HEK293 (cell line): ENCODE measurements at regions not wholly inside any gene's neighbourhood (a gene's known extent, or its start where the extent isn't known, plus 50 kb on each side); places are given as distances from the start of the nearest gene placed in this dataset.

Experiments
- CTCF ChIA-PET: fragments of 350-600 bp; formaldehyde crosslinking; extraction: SDS; loops from one replicate; lab custom pipeline; 2021; ENCODE audit warnings: antibody characterized with exemption; lab: Yijun Ruan, JAX
- POLR2A ChIA-PET: fragments of 300-600 bp; formaldehyde crosslinking; extraction: SDS; loops from one replicate; lab custom pipeline; 2020; ENCODE audit warnings: antibody characterized with exemption, inconsistent platforms; lab: Yijun Ruan, JAX
- H3K27ac ChIP-seq: fragments of 200-500 bp; sonication (Bioruptor generic); 2 replicates; pipeline ENCODE4 v1.5.1; 2014; ENCODE audit warnings: low read depth, low read length, control low read depth, inconsistent platforms; ENCODE audit errors: extremely low read depth
- H3K36me3 ChIP-seq, 2 experiments: fragments of 200-500 bp in 1 of 2; sonication (Bioruptor generic) in 1 of 2; 1 replicate in 1 of 2; 2 replicates in 1 of 2; pipeline ENCODE4 v1.5.1; 2014 to 2017; ENCODE audit warnings: inconsistent platforms in 2 of 2, low read length in 2 of 2; ENCODE audit not compliant: control insufficient read depth in 2 of 2, insufficient read depth in 1 of 2
- H3K4me1 ChIP-seq: fragments of 200-500 bp; sonication (Bioruptor generic); 2 replicates; pipeline ENCODE4 v1.5.1; 2014; ENCODE audit warnings: mild to moderate bottlenecking, low read length, inconsistent platforms; ENCODE audit not compliant: control insufficient read depth, insufficient read depth
- H3K4me3 ChIP-seq: 2 replicates; pipeline ENCODE4 v1.5.1; 2011; ENCODE audit warnings: low read depth, mild to moderate bottlenecking, control low read depth, low read length, moderate library complexity
- H3K9me3 ChIP-seq: fragments of 200-500 bp; sonication (Bioruptor generic); 2 replicates; pipeline ENCODE4 v1.5.1; 2014; ENCODE audit warnings: low read depth, low read length, inconsistent platforms; ENCODE audit not compliant: control insufficient read depth, insufficient read depth
- ELK4 ChIP-seq: IDR thresholded peaks from 2 replicates; pipeline ENCODE4 v1.6.1; 2011; ENCODE audit warnings: mild to moderate bottlenecking, low read depth, low read length, borderline replicate concordance
- INSM2 ChIP-seq: fragments of 450-650 bp; formaldehyde crosslinking; IDR thresholded peaks from 2 replicates; pipeline ENCODE4 v1.5.1; 2016; ENCODE audit warnings: missing biosample characterization, missing genetic modification characterization
- SALL2 ChIP-seq: fragments of 450-650 bp; formaldehyde crosslinking; IDR thresholded peaks from 2 replicates; pipeline ENCODE4 v1.5.0; 2017; ENCODE audit warnings: missing biosample characterization, mild to moderate bottlenecking, missing genetic modification characterization, borderline replicate concordance
- ZFP3 ChIP-seq: fragments of 450-650 bp; formaldehyde crosslinking; IDR thresholded peaks from 2 replicates; pipeline ENCODE4 v1.5.1; 2016; ENCODE audit warnings: low read depth, missing biosample characterization, missing genetic modification characterization
- ZFP41 ChIP-seq: fragments of 450-650 bp; formaldehyde crosslinking; IDR thresholded peaks from 2 replicates; pipeline ENCODE4 v1.5.1; 2016; ENCODE audit warnings: missing biosample characterization, missing genetic modification characterization, borderline replicate concordance
- ZNF175 ChIP-seq: fragments of 450-650 bp; formaldehyde crosslinking; IDR thresholded peaks from 2 replicates; pipeline ENCODE4 v1.5.1; 2016; ENCODE audit warnings: missing biosample characterization, missing genetic modification characterization
- ZNF202 ChIP-seq: fragments of 450-650 bp; formaldehyde crosslinking; IDR thresholded peaks from 2 replicates; pipeline ENCODE4 v1.5.1; 2016; ENCODE audit warnings: missing biosample characterization, missing genetic modification characterization, borderline replicate concordance
- ZNF280C ChIP-seq: fragments of 450-650 bp; formaldehyde crosslinking; IDR thresholded peaks from 2 replicates; pipeline ENCODE4 v1.5.1; 2016; ENCODE audit warnings: missing biosample characterization, missing genetic modification characterization
- ZNF280D ChIP-seq: fragments of 450-650 bp; formaldehyde crosslinking; IDR thresholded peaks from 2 replicates; pipeline ENCODE4 v1.5.1; 2016; ENCODE audit warnings: missing biosample characterization, missing genetic modification characterization
- ZNF488 ChIP-seq: fragments of 450-650 bp; formaldehyde crosslinking; IDR thresholded peaks from 2 replicates; pipeline ENCODE4 v1.5.1; 2016; ENCODE audit warnings: missing biosample characterization, missing genetic modification characterization
- ZNF529 ChIP-seq: fragments of 450-650 bp; formaldehyde crosslinking; IDR thresholded peaks from 2 replicates; pipeline ENCODE4 v1.5.1; 2017; ENCODE audit warnings: missing genetic modification characterization, missing biosample characterization; ENCODE audit not compliant: insufficient replicate concordance
- ZNF530 ChIP-seq: fragments of 450-650 bp; formaldehyde crosslinking; IDR thresholded peaks from 2 replicates; pipeline ENCODE4 v1.5.1; 2016; ENCODE audit warnings: low read depth, missing biosample characterization, missing genetic modification characterization
- ZNF544 ChIP-seq: fragments of 450-650 bp; formaldehyde crosslinking; IDR thresholded peaks from 2 replicates; pipeline ENCODE4 v1.5.0; 2017; ENCODE audit warnings: missing biosample characterization, missing genetic modification characterization
- ZNF585B ChIP-seq: fragments of 450-650 bp; formaldehyde crosslinking; IDR thresholded peaks from 2 replicates; pipeline ENCODE4 v1.5.1; 2016; ENCODE audit warnings: missing biosample characterization, missing genetic modification characterization
- ZNF610 ChIP-seq: fragments of 450-650 bp; formaldehyde crosslinking; IDR thresholded peaks from 2 replicates; pipeline ENCODE4 v1.5.1; 2016; ENCODE audit warnings: missing biosample characterization, missing genetic modification characterization, borderline replicate concordance
- ZNF623 ChIP-seq: fragments of 450-650 bp; formaldehyde crosslinking; IDR thresholded peaks from 2 replicates; pipeline ENCODE4 v1.5.1; 2016; ENCODE audit warnings: missing biosample characterization, missing genetic modification characterization
- ZNF639 ChIP-seq: fragments of 450-650 bp; formaldehyde crosslinking; IDR thresholded peaks from 2 replicates; pipeline ENCODE4 v1.5.1; 2016; ENCODE audit warnings: missing biosample characterization, missing genetic modification characterization
- ZNF76 ChIP-seq: fragments of 450-650 bp; formaldehyde crosslinking; IDR thresholded peaks from 2 replicates; pipeline ENCODE4; 2016; ENCODE audit warnings: low read depth, missing biosample characterization, missing genetic modification characterization, borderline replicate concordance
- ZNF776 ChIP-seq: fragments of 450-650 bp; formaldehyde crosslinking; IDR thresholded peaks from 2 replicates; pipeline ENCODE4 v1.5.0; 2017; ENCODE audit warnings: missing biosample characterization, missing genetic modification characterization, borderline replicate concordance
- ZSCAN4 ChIP-seq: fragments of 450-650 bp; formaldehyde crosslinking; IDR thresholded peaks from 2 replicates; pipeline ENCODE4 v1.5.1; 2017; ENCODE audit warnings: missing biosample characterization, missing genetic modification characterization

- TF ChIP-seq ZNF544 (tag by site-specific recombination) = no peak
- no peak for TF ChIP-seq ZNF529
- TF ChIP-seq, all 188 proteins: peak for 0
These were observed 287.6 kb upstream of the CDH11 start (continued) for GRCh38 chr16:65409510-65409909.

GRCh38 chr16:65406933-65407332 lies 285.1 kb upstream of the CDH11 start:
- H3K9me3 ChIP-seq = no peaks in the 10 kb centered on the region
- H3K36me3 ChIP-seq = no peaks in the 10 kb centered on the region
- no peak for TF ChIP-seq ZFP3 (tag by site-specific recombination)
- no peak for TF ChIP-seq ZNF623 (tag by site-specific recombination)
- TF ChIP-seq ZNF280D (tag by site-specific recombination) = no peak
- no peak for TF ChIP-seq ELK4
- no peak for TF ChIP-seq INSM2 (tag by site-specific recombination)
- no peak for TF ChIP-seq ZNF776 (tag by site-specific recombination)
- no peak for TF ChIP-seq ZNF610
- TF ChIP-seq ZSCAN4 (tag by site-specific recombination) = no peak
- no peak for TF ChIP-seq SALL2 (tag by site-specific recombination)
- no peak for TF ChIP-seq ZNF585B (tag by site-specific recombination)
- TF ChIP-seq ZNF488 = no peak
- no peak for TF ChIP-seq ZNF639 (tag by site-specific recombination)
- no peak for TF ChIP-seq ZNF280C (tag by site-specific recombination)
- TF ChIP-seq ZNF530 (tag by site-specific recombination) = no peak
- TF ChIP-seq ZNF202 (tag by site-specific recombination) = no peak
- no peak for TF ChIP-seq ZFP41 (tag by site-specific recombination)
- TF ChIP-seq ZNF175 = no peak
- TF ChIP-seq ZNF76 (tag by site-specific recombination) = no peak
- H3K4me3 ChIP-seq = no peak overlapping the region
- no peak overlapping the region for H3K27ac ChIP-seq
- POLR2A ChIA-PET = no interaction called here
- CTCF ChIA-PET = no interaction called here
- no peaks in the 10 kb centered on the region for H3K4me1 ChIP-seq
